ENCODE measurements at regions not wholly inside any gene's neighbourhood (a gene's known extent, or its start where the extent isn't known, plus 50 kb on each side); places are given as distances from the start of the nearest gene placed in this dataset.

DNA sequence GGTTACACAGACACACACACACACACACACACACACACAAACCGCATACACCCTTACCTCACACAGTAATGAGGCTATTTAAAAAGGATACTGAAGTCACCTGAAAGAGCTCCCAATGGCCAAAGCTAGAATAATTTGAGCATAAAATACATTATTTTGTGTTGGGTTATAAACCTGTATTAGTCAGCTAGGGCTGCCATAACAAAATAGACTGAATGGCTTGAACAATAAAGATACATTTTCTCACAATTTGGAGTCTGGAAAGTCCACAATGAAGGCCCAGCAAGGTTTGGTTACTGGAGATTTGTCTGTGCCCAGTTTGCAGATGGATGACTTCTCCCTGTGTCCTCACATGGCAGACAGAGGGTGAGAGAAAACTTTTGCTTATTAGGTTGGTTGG is 605.4 kb upstream of the REG3G start:
- intact Hi-C loops (cut with micrococcal nuclease): no loop called here

DNA sequence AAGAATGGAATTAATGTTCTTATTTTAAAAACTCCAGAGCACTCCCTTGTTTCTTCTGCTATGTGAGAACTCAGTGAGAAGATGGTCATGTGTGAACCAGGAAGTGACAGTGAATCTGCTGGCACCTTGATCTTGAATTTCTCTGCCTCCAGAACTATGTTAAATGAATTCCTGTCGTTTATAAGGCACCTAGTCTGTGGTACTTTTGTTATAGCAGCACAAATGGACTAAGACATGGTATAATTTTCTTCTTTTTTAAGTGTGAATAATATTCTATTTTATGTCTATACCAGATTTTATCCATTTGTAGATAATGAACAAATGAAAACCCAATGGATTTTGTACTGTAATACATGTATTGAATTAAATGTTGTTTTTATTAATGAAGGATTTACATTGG is 601.9 kb upstream of the REG3G start:
- intact Hi-C loops (cut with micrococcal nuclease): no loop called here
- Mint-ChIP-seq H3K27me3 (no peaks in the 10 kb centered on the region), H3K4me3 (no peak overlapping the region), H3K36me3 (no peaks in the 10 kb centered on the region), H3K4me1 (ENCODE audit: low read depth) (no peaks in the 10 kb centered on the region), H3K9me3 (peaks cover 22% of the 10 kb centered on the region), H3K27ac (no peak overlapping the region)
- POLR2A ChIA-PET: no interaction called here
- DNase-seq: no peak
- CTCF ChIA-PET: no interaction called here

More for the DNA sequence above, 605.4 kb upstream of the REG3G start:
- Mint-ChIP-seq H3K4me1 (ENCODE audit: low read depth) (no peaks in the 10 kb centered on the region), H3K27me3 (no peaks in the 10 kb centered on the region), H3K36me3 (no peaks in the 10 kb centered on the region), H3K4me3 (no peak overlapping the region), H3K9me3 (peaks cover 27% of the 10 kb centered on the region), H3K27ac (no peak overlapping the region)
- ChIA-PET POLR2A (no interaction called here), CTCF (no interaction called here)
- DNase-seq: no peak

DNA sequence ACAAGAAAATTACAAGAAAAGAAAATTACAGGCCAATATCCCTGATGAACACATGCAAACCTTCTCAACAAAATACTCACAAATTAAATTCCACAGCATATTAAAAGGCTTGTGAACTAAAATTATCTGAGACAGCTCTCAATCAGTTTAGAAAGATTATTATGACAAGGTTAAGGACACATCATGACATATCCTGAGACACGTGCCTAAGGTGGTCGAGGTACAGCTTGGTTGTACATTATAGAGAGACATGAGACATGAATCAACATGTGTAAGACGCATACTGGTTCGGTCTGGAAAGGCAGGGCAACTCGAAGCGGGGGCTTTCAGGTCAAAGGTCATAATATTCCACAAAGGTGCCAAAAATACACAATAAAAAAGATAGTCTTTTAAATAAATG is 598.3 kb upstream of the REG3G start:
- H3K36me3 Mint-ChIP-seq: no peaks in the 10 kb centered on the region
- H3K27me3 Mint-ChIP-seq: no peaks in the 10 kb centered on the region
- DNase-seq: no peak
- intact Hi-C loops (cut with micrococcal nuclease): no loop called here
- CTCF ChIA-PET: no interaction called here
- no peak overlapping the region for H3K4me3 Mint-ChIP-seq
- H3K27ac Mint-ChIP-seq: no peak overlapping the region
- H3K9me3 Mint-ChIP-seq: peaks cover 20% of the 10 kb centered on the region
- POLR2A ChIA-PET: no interaction called here
- H3K4me1 Mint-ChIP-seq (ENCODE audit: low read depth): no peaks in the 10 kb centered on the region

DNA sequence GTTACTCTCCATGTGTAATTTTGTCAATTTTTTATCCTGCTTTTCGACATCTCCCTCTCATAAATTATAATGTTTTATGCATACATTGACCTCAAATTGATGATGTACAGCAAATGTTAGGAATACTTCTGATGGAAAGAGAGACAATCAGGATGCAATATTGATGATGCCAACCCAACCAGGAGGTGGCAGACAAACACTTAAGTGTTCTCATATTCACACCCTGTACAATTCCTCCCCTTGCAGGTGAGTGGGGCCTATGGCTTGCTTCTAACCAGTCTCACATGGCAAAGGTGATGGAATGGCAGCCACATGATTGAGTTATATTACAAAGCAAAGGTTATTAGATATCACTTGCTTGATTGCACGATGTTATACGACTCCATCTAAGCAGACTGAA is 594.3 kb upstream of the REG3G start:
- H3K27ac Mint-ChIP-seq: no peak overlapping the region
- no peaks in the 10 kb centered on the region for H3K4me1 Mint-ChIP-seq (ENCODE audit: low read depth)
- no peaks in the 10 kb centered on the region for H3K27me3 Mint-ChIP-seq
- no peak overlapping the region for H3K4me3 Mint-ChIP-seq
- intact Hi-C loops (cut with micrococcal nuclease): no loop called here
- H3K36me3 Mint-ChIP-seq: no peaks in the 10 kb centered on the region
- ChIA-PET POLR2A (no interaction called here), CTCF (no interaction called here)
- no peak for DNase-seq
- peaks cover 34% of the 10 kb centered on the region for H3K9me3 Mint-ChIP-seq

DNA sequence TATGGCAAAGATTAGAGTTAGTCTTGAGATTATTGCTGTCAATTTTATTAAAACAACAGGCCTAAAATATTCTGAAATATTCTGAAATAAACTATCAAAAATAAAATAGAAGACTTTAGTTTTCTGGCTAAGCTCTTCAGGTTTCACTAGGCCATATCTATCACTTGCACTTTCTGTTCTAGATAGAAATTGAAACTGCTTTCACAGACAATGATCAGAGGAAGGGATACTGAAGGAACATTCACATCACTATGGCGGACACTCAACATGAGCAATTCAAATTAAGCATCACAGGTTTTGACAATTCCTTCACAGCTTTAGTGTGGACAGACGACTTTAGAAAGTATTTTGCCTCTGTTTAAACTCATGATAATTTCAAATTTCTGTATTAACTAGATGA is 586.4 kb upstream of the REG3G start:
- H3K9me3 Mint-ChIP-seq: peaks cover 25% of the 10 kb centered on the region
- no peak overlapping the region for H3K4me3 Mint-ChIP-seq
- intact Hi-C loops (cut with micrococcal nuclease): no loop called here
- H3K27me3 Mint-ChIP-seq: no peaks in the 10 kb centered on the region
- no peaks in the 10 kb centered on the region for H3K36me3 Mint-ChIP-seq
- no peaks in the 10 kb centered on the region for H3K4me1 Mint-ChIP-seq (ENCODE audit: low read depth)
- no peak overlapping the region for H3K27ac Mint-ChIP-seq
- no peak for DNase-seq
- POLR2A ChIA-PET: no interaction called here
- CTCF ChIA-PET: interaction anchor here (0.7 kb wide), 1 partner anchor 782 kb away, joined by 3 read pairs; no protein-coding TSS in a partner anchor

DNA sequence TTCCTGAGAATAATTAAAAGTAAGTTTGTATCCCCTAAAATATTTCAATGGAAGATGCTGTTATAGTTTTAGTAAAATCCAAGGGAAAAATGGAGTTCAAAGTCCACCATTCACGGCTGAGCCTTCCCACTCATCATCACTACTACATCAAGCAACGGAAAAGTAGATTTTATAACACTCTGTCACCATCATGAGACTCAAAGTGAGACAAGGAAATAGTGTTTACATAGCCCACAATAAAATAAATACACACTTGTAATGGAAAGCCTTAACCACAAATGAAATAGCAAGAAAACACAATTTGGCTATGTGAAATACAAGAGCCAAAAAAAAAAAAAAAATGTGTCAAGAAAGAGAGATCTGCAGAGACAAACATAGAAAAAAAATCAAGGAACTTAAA is 569.9 kb upstream of the REG3G start:
- no peaks in the 10 kb centered on the region for H3K4me1 Mint-ChIP-seq (ENCODE audit: low read depth)
- CTCF ChIA-PET: no interaction called here
- peaks cover 32% of the 10 kb centered on the region for H3K9me3 Mint-ChIP-seq
- no peaks in the 10 kb centered on the region for H3K36me3 Mint-ChIP-seq
- intact Hi-C loops (cut with micrococcal nuclease): no loop called here
- no peaks in the 10 kb centered on the region for H3K27me3 Mint-ChIP-seq
- POLR2A ChIA-PET: no interaction called here
- no peak overlapping the region for H3K4me3 Mint-ChIP-seq
- H3K27ac Mint-ChIP-seq: no peak overlapping the region
- no peak for DNase-seq

DNA sequence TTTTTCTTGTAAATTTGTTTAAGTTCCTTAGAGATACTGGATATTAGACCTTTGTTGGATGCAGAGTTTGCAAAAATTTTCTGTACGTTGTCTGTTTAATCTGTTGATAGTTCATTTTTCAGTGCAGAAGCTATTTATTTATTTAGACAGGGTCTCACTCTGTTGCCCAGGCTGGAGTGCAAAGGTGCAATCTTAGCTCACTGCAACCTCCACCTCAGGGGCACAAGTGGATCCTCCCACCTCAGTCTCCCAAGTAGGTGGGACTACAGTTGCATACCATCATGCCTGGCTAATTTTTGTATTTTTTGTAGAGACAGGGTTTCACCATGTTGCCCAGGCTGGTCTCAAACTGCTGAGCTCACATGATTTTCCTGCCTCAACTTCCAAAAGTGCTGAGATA is 568.2 kb upstream of the REG3G start:
- H3K4me3 Mint-ChIP-seq: no peak overlapping the region
- POLR2A ChIA-PET: no interaction called here

DNA sequence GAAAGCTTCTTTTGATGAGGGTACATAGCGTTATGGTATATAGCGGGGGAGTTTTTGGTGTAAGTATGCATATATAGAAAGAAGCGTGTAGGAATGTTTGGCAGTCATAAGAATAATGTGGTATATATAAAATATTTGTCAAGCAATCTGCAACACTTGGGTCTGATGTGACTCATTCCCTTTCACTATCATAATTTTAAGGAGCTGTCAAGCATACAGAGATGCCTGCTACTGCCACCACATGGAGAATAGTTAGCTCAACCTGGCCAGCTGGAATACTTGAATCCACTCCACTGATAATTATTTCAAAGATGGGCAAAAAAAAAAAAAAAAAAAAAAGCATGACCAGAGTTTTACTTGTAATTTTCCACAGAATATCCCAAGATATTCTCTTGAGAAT is 559.8 kb upstream of the REG3G start:
- ChIA-PET POLR2A (no interaction called here), CTCF (no interaction called here)
- Mint-ChIP-seq H3K9me3 (peaks cover 18% of the 10 kb centered on the region), H3K27ac (no peak overlapping the region), H3K4me1 (ENCODE audit: low read depth) (no peaks in the 10 kb centered on the region), H3K36me3 (no peaks in the 10 kb centered on the region), H3K27me3 (no peaks in the 10 kb centered on the region), H3K4me3 (no peak overlapping the region)
- intact Hi-C loops (cut with micrococcal nuclease): no loop called here
- no peak for DNase-seq

More for the DNA sequence above, 568.2 kb upstream of the REG3G start:
- Mint-ChIP-seq H3K36me3 (no peaks in the 10 kb centered on the region), H3K27ac (no peak overlapping the region), H3K27me3 (no peaks in the 10 kb centered on the region), H3K4me1 (ENCODE audit: low read depth) (no peaks in the 10 kb centered on the region), H3K9me3 (peaks cover 40% of the 10 kb centered on the region)
- intact Hi-C loops (cut with micrococcal nuclease): no loop called here
- DNase-seq: no peak
- CTCF ChIA-PET: no interaction called here

DNA sequence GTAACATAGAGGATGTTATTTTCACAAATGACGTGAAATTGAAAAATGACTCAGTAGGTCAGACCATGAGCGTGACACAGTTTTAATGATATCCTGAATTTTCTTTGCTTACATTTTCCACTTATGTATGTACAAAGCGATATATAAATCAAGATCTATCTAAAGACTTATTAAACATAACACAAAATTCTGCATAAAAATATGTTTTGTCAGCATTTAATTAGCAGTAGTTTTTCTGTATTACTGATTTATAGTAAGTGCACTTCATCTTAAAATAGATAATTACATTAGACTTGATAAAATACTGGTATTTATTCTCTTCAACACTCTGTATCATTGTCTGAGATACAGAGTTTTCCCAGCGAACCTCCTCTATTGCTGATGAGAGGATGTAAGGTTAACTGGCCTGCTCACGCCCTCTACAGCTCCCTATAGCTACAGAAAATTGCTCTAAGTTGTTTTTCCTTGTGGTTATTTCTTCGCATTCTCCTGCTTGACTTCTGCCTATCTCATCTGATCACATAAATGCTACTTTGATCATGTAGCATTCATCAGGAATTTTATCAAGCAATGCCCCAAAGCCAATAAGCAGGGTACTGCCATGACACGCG is 548.8 kb upstream of the REG3G start:
- Mint-ChIP-seq H3K4me1 (ENCODE audit: low read depth) (no peaks in the 10 kb centered on the region), H3K36me3 (no peaks in the 10 kb centered on the region), H3K27me3 (no peaks in the 10 kb centered on the region), H3K9me3 (peaks cover 20% of the 10 kb centered on the region), H3K4me3 (no peak overlapping the region), H3K27ac (no peak overlapping the region)
- ChIA-PET CTCF (no interaction called here), POLR2A (no interaction called here)
- DNase-seq: no peak
- intact Hi-C loops (cut with micrococcal nuclease): no loop called here

DNA sequence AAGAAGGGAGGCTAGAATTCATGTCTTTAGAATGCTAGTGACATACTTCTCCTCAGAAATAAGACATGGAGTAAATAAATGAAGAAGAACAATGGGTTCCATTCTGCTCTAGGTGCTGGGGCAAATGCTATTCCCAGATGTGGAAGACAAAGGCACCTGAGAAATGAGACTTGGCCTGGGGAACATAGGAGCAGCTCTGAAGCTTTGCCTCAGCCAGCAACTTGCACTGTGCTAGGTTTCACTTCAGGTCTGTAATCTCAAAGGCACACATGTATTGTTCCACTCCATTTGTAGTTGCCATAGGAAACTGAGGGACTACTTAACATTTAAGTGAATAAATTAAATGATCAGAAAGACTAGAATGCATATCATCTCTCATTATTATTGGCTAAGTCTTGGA is 538.9 kb upstream of the REG3G start:
- H3K27me3 Mint-ChIP-seq: no peaks in the 10 kb centered on the region
- H3K9me3 Mint-ChIP-seq: peaks cover 29% of the 10 kb centered on the region
- H3K36me3 Mint-ChIP-seq: no peaks in the 10 kb centered on the region
- intact Hi-C loops (cut with micrococcal nuclease): no loop called here
- DNase-seq: no peak
- no peak overlapping the region for H3K27ac Mint-ChIP-seq
- no peak overlapping the region for H3K4me3 Mint-ChIP-seq
- CTCF ChIA-PET: no interaction called here
- POLR2A ChIA-PET: no interaction called here
- no peaks in the 10 kb centered on the region for H3K4me1 Mint-ChIP-seq (ENCODE audit: low read depth)

DNA sequence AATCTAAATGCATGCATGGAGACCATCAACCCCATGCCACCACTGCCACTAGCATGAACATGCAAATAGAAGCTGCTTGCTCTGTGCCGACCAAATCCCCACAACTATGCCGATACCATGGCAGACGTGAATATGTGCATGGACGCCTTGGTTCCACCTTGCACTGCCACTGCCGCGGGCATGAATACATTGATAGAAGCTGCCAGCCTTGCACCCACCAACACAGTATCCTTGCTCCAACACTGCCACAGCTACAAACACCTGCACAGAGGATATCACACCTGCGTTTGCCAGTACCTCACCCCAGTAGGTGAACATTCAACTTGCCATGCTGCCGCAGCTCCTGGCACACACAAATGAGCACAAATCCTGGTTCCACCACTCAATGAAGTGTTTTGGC is 527.4 kb upstream of the REG3G start:
- H3K9me3 Mint-ChIP-seq: peaks cover 41% of the 10 kb centered on the region
- H3K4me1 Mint-ChIP-seq (ENCODE audit: low read depth): no peaks in the 10 kb centered on the region
- CTCF ChIA-PET: no interaction called here
- intact Hi-C loops (cut with micrococcal nuclease): no loop called here
- POLR2A ChIA-PET: no interaction called here
- no peak for DNase-seq
- no peaks in the 10 kb centered on the region for H3K27me3 Mint-ChIP-seq
- no peak overlapping the region for H3K4me3 Mint-ChIP-seq
- no peaks in the 10 kb centered on the region for H3K36me3 Mint-ChIP-seq
- H3K27ac Mint-ChIP-seq: no peak overlapping the region

DNA sequence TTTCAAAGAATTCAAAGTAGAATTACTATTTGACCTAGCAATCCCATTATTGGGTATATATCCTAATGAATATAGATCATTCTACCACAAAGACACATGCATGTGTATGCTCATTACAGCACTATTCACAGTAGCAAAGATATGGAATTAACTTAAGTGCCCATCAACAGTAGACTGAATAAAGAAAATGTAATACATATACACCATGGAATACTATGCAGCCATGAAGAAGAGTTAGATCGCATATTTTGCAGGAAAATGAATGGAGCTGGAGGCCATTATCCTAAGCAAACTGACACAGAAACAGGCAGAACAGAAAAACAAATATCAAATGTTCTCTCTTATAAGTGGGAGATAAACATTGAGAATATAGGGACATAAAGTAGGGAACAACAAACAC is 519.2 kb upstream of the REG3G start:
- no peak overlapping the region for H3K4me3 Mint-ChIP-seq
- no peaks in the 10 kb centered on the region for H3K4me1 Mint-ChIP-seq (ENCODE audit: low read depth)
- H3K9me3 Mint-ChIP-seq: peaks cover 63% of the 10 kb centered on the region
- no peak overlapping the region for H3K27ac Mint-ChIP-seq
- intact Hi-C loops (cut with micrococcal nuclease): no loop called here
- H3K27me3 Mint-ChIP-seq: no peaks in the 10 kb centered on the region
- no peaks in the 10 kb centered on the region for H3K36me3 Mint-ChIP-seq
- CTCF ChIA-PET: no interaction called here
- POLR2A ChIA-PET: no interaction called here
- no peak for DNase-seq

DNA sequence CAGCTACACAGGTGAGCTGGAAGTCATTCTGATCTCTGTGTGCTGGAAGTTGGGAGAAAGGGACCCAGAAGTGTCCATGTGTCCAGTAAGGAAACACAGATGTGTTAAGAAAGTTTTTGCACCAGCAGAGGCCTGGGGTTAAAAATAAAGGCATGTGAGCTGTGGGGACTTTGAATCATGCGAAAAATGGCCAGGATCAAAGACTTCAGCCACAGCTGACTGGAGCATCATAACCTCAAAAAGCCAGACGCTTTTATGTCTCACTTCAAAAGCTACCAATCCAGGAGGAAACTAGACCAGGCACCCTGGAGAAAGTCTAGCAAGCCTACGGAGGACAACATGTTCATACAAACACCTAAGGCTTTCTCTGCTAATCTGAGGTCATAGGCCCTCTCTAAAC is 503.6 kb upstream of the REG3G start:
- POLR2A ChIA-PET: no interaction called here
- Mint-ChIP-seq H3K4me1 (ENCODE audit: low read depth) (no peaks in the 10 kb centered on the region), H3K36me3 (no peaks in the 10 kb centered on the region), H3K9me3 (peaks cover 28% of the 10 kb centered on the region), H3K4me3 (no peak overlapping the region), H3K27ac (no peak overlapping the region), H3K27me3 (no peaks in the 10 kb centered on the region)
- intact Hi-C loops (cut with micrococcal nuclease): no loop called here
- CTCF ChIA-PET: no interaction called here
- DNase-seq: no peak

Data from activated CD4-positive, alpha-beta memory T cell treated with anti-CD3 and anti-CD28 coated beads for 36 hours (primary cell).